ENCODE measurements at regions not wholly inside any gene's neighbourhood (a gene's known extent, or its start where the extent isn't known, plus 50 kb on each side); places are given as distances from the start of the nearest gene placed in this dataset.

GRCh38 chr18:76736309-76736708, 86.0 kb upstream of the ZNF236 start:
- H3K9me3 ChIP-seq (ENCODE audit: low read length) = no peaks in the 10 kb centered on the region
- no peaks in the 10 kb centered on the region for H4K20me1 ChIP-seq (ENCODE audit: insufficient read depth, low read length)
- DNase-seq (ENCODE audit: low spot score) = no peak
- H3K9me2 ChIP-seq (ENCODE audit: insufficient read depth, low read length) = no peaks in the 10 kb centered on the region
- no peaks in the 10 kb centered on the region for H3K4me1 ChIP-seq (ENCODE audit: insufficient read depth, low read length, poor library complexity, severe bottlenecking)
- BruUV-seq (replicated peaks) = no TSS peak
- no peak overlapping the region for H3K4me2 ChIP-seq (ENCODE audit: low read length)
- H3K36me3 ChIP-seq (ENCODE audit: insufficient read depth, low read length) = no peaks in the 10 kb centered on the region
- no peaks in the 10 kb centered on the region for H3K79me2 ChIP-seq (ENCODE audit: insufficient read depth, low read depth, low read length)
- H2AFZ ChIP-seq (ENCODE audit: low read length) = no peak overlapping the region
- intact Hi-C loops (cut with micrococcal nuclease; ENCODE audit: unreplicated experiment) = no loop called here
- TF ChIP-seq CTCF (conservative IDR thresholded peaks at IDR 0.05; ENCODE audit: low read length) = no peak
- no peak for TF ChIP-seq EZH2phosphoT487 (IDR thresholded peaks at IDR 0.05; ENCODE audit: borderline replicate concordance, low read depth, low read length)
- no peak overlapping the region for H3K4me3 ChIP-seq (ENCODE audit: low read depth, low read length, poor library complexity, severe bottlenecking)
- POLR2A ChIA-PET = no interaction called here
- no peak overlapping the region for H3K27ac ChIP-seq (ENCODE audit: low read depth, low read length, poor library complexity, severe bottlenecking)
- CTCF ChIA-PET (ENCODE audit: unreplicated experiment) = no interaction called here

- TF ChIP-seq CTCF (conservative IDR thresholded peaks at IDR 0.05; ENCODE audit: low read length) (no peak), EZH2phosphoT487 (IDR thresholded peaks at IDR 0.05; ENCODE audit: borderline replicate concordance, low read depth, low read length) (no peak)
- no peak overlapping the region for H3K27ac ChIP-seq (ENCODE audit: low read depth, low read length, poor library complexity, severe bottlenecking)
- no peak overlapping the region for H3K4me3 ChIP-seq (ENCODE audit: low read depth, low read length, poor library complexity, severe bottlenecking)
- intact Hi-C loops (cut with micrococcal nuclease; ENCODE audit: unreplicated experiment) = no loop called here
- H3K36me3 ChIP-seq (ENCODE audit: insufficient read depth, low read length) = no peaks in the 10 kb centered on the region
- H3K4me2 ChIP-seq (ENCODE audit: low read length) = no peak overlapping the region
- H4K20me1 ChIP-seq (ENCODE audit: insufficient read depth, low read length) = no peaks in the 10 kb centered on the region
- H3K79me2 ChIP-seq (ENCODE audit: insufficient read depth, low read depth, low read length) = no peaks in the 10 kb centered on the region
- no peak overlapping the region for H2AFZ ChIP-seq (ENCODE audit: low read length)
- POLR2A ChIA-PET = no interaction called here
- H3K4me1 ChIP-seq (ENCODE audit: insufficient read depth, low read length, poor library complexity, severe bottlenecking) = no peaks in the 10 kb centered on the region
- CTCF ChIA-PET (ENCODE audit: unreplicated experiment) = no interaction called here
- DNase-seq (ENCODE audit: low spot score) = no peak
- BruUV-seq (replicated peaks) = no TSS peak
- no peaks in the 10 kb centered on the region for H3K9me3 ChIP-seq (ENCODE audit: low read length)
- H3K9me2 ChIP-seq (ENCODE audit: insufficient read depth, low read length) = no peaks in the 10 kb centered on the region
Measured at GRCh38 chr18:76730901-76731300, 91.5 kb upstream of the ZNF236 start.

- POLR2A ChIA-PET = no interaction called here
- CTCF ChIA-PET (ENCODE audit: unreplicated experiment) = no interaction called here
- Histone ChIP-seq H3K4me3 (ENCODE audit: low read depth, low read length, poor library complexity, severe bottlenecking) (no peak overlapping the region), H2AFZ (ENCODE audit: low read length) (no peak overlapping the region), H3K9me3 (ENCODE audit: low read length) (no peaks in the 10 kb centered on the region), H3K36me3 (ENCODE audit: insufficient read depth, low read length) (no peaks in the 10 kb centered on the region), H3K9me2 (ENCODE audit: insufficient read depth, low read length) (no peaks in the 10 kb centered on the region), H3K4me2 (ENCODE audit: low read length) (no peak overlapping the region), H4K20me1 (ENCODE audit: insufficient read depth, low read length) (no peaks in the 10 kb centered on the region), H3K27ac (ENCODE audit: low read depth, low read length, poor library complexity, severe bottlenecking) (no peak overlapping the region), H3K79me2 (ENCODE audit: insufficient read depth, low read depth, low read length) (no peaks in the 10 kb centered on the region), H3K4me1 (ENCODE audit: insufficient read depth, low read length, poor library complexity, severe bottlenecking) (no peaks in the 10 kb centered on the region)
- TF ChIP-seq CTCF (conservative IDR thresholded peaks at IDR 0.05; ENCODE audit: low read length) (no peak), EZH2phosphoT487 (IDR thresholded peaks at IDR 0.05; ENCODE audit: borderline replicate concordance, low read depth, low read length) (no peak)
- no peak for DNase-seq (ENCODE audit: low spot score)
- intact Hi-C loops (cut with micrococcal nuclease; ENCODE audit: unreplicated experiment) = no loop called here
- BruUV-seq (replicated peaks) = no TSS peak
Measured at GRCh38 chr18:76727589-76727988, 94.8 kb upstream of the ZNF236 start.

All from OCI-LY7 (cell line).